GM12892 (cell line): ENCODE measurements at regions not wholly inside any gene's neighbourhood (a gene's known extent, or its start where the extent isn't known, plus 50 kb on each side); places are given as distances from the start of the nearest gene placed in this dataset.

Experiments used
- DNase-seq: peaks from one replicate; pipeline ENCODE4 v3.0.0; 2011; ENCODE audit not compliant: insufficient read length
- FAIRE-seq: peaks from 2 replicates; lab custom pipeline; 2011; peaks lifted over from hg19 to GRCh38; lab: Jason Lieb, UNC
- POLR2A ChIP-seq: IDR thresholded peaks from 2 replicates; pipeline ENCODE4 v1.6.1; 2011; ENCODE audit warnings: low read depth, low read length, control low read depth
- POLR2AphosphoS5 ChIP-seq: IDR thresholded peaks from 2 replicates; pipeline ENCODE4 v1.6.1; 2011; ENCODE audit warnings: low read depth, low read length, control low read depth
- TAF1 ChIP-seq: IDR thresholded peaks from 2 replicates; pipeline ENCODE4 v1.6.1; 2011; ENCODE audit warnings: low read depth, mild to moderate bottlenecking, control low read depth, low read length, borderline replicate concordance

- FAIRE-seq: no peak
Observed at GRCh38 chr2:136232456-136233172, 114.7 kb upstream of the CXCR4 start.

GRCh38 chr2:136230464-136230863 is 112.5 kb upstream of the CXCR4 start:
- FAIRE-seq: no peak
- no peak for TF ChIP-seq TAF1
- TF ChIP-seq POLR2A: no peak
- TF ChIP-seq POLR2AphosphoS5: no peak
- DNase-seq: no peak

More at GRCh38 chr2:136232456-136233172, 114.7 kb upstream of the CXCR4 start:
- TF ChIP-seq POLR2AphosphoS5: no peak
- TF ChIP-seq POLR2A: no peak
- TF ChIP-seq TAF1: no peak
- no peak for DNase-seq

DNA sequence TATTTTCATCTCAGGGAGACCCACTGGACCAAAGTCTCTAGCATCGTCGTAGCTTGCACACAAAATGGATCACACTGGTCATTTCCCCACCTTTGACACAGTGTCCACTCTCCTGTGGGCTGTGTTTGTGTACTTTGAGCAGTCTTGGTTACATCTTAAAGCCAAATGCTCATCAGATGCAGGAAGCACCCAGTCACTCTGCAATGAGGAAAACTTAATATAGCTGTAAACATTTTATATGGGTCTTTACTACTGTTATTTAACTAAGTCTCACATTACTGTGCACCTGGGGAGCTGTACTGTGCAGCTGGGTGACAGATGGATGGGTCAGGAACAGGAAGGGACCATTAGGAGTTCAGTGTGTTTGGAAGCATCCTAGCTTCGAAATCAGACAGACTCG is 109.0 kb upstream of the CXCR4 start:
- no peak for DNase-seq
- TF ChIP-seq POLR2AphosphoS5 (no peak), TAF1 (no peak), POLR2A (no peak)
- no peak for FAIRE-seq

- DNase-seq (no peak), FAIRE-seq (no peak)
Observed at GRCh38 chr2:136225950-136226835, 108.2 kb upstream of the CXCR4 start.

GRCh38 chr2:136223274-136223673 is 105.3 kb upstream of the CXCR4 start:
- DNase-seq: no peak
- FAIRE-seq: no peak
- TF ChIP-seq POLR2A (no peak), POLR2AphosphoS5 (no peak), TAF1 (no peak)

More at GRCh38 chr2:136225950-136226835, 108.2 kb upstream of the CXCR4 start:
- TF ChIP-seq TAF1 (no peak), POLR2AphosphoS5 (no peak), POLR2A (no peak)

DNA sequence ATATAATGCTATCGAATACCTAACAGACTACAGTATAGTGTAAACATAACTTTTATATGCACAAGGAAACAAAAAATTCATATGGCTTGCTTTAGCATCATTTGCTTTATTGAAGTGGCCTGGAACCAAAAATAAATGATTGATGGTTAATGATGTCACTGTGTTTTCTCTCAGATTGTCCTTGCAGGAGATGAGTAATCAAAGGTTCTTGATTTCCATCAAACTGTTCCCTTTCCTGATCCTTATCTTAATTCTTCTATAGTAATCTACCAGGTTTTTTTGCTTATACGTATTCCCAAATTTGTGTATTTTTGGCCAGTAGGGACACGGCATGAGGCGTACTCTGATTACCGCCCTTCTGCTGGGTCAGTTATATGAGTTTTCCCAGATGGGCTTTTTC is 104.9 kb upstream of the CXCR4 start:
- peak; percentile 30 for FAIRE-seq
- TF ChIP-seq TAF1: no peak
- no peak for TF ChIP-seq POLR2A
- TF ChIP-seq POLR2AphosphoS5: no peak
- no peak for DNase-seq

GRCh38 chr2:136221026-136221425 is 103.1 kb upstream of the CXCR4 start:
- TF ChIP-seq POLR2A: no peak
- no peak for TF ChIP-seq POLR2AphosphoS5
- TF ChIP-seq TAF1: no peak
- DNase-seq (no peak), FAIRE-seq (no peak)

DNA sequence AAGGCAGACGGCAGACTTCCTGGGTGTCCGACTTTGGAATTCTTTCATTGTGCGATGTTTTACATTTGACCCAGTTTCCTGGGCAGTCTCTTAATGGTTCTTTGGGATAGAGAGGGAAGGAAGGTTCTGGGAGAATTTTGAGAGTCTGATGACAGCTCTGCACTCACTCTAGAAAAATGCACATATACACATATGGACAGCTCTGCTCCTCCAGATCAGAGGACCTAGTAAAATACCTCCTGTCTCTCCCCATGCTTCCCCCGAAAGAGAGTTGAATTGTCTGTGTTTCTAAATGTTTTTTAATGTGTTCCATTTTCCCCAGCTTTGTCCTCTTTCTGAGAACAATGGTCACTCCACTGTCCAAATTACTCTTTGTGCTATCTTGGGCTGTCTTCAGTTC is 102.0 kb upstream of the CXCR4 start:
- TF ChIP-seq POLR2AphosphoS5 (no peak), TAF1 (no peak), POLR2A (no peak)
- DNase-seq (no peak), FAIRE-seq (no peak)

DNA sequence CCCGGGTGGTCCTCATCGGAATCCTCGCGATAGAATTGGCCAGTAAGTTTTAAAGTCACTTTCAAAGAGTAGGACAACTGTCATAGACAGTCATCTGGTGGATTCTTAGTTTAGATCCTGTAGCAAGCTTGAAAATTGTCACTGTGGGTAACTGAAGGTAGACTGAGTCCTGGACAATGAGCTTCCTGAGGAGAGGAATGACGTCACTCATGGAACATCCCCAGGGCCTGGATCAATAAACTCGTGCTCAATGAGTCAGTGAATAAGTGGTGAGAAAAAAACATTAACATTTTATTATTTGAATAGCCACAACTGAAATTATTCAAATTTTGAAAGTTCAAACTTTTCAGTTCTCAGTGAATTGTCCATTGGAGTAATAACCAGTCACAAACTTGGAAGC is 101.4 kb upstream of the CXCR4 start:
- DNase-seq (no peak), FAIRE-seq (no peak)
- no peak for TF ChIP-seq POLR2A
- no peak for TF ChIP-seq TAF1
- no peak for TF ChIP-seq POLR2AphosphoS5

DNA sequence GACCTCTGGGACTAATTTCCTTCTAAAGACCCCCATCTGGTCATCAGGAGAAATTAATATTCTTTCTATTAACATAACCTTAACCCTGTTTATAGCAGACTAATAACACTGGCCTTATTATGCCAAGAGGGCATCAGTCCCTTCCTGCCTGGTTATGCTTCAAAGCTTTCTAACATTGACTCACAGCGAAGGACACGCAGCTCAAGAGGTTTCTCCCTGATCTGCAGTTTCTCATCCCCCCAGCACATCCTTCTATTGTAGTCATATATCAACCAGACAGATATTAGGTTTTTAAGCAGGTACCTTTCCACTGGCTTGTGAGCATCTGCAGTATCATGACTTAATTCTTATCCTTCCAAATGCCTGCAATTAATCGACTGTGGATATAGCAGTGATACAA is 100.0 kb upstream of the CXCR4 start:
- DNase-seq (no peak), FAIRE-seq (peak; percentile 77)
- TF ChIP-seq POLR2A (no peak), POLR2AphosphoS5 (no peak), TAF1 (no peak)

GRCh38 chr2:136215908-136216472 is 98.0 kb upstream of the CXCR4 start:
- FAIRE-seq: no peak
- TF ChIP-seq TAF1 (no peak), POLR2AphosphoS5 (no peak), POLR2A (no peak)
- DNase-seq: no peak

DNA sequence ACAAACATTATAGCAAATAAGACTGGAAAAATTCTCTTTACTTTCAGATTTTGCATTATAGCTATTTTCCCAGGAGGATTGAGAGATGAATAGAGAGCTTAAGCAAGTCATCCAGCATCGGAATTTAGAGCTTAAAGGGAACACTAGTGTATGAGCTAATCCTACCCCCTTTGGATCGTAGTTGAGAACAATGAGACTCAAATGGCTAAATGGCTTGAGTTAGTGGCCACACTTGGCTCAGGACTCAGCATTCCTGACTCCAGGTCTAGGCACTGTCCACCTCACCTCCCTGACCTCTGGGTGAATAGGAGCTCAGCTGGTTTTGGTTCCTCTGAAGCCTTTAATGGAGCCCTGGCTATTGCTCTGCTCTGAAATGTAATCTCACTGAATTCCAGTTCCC is 97.5 kb upstream of the CXCR4 start:
- FAIRE-seq (no peak), DNase-seq (no peak)
- no peak for TF ChIP-seq POLR2AphosphoS5
- TF ChIP-seq POLR2A: no peak
- TF ChIP-seq TAF1: no peak
